Neutrophil (primary cell): ENCODE measurements at regions not wholly inside any gene's neighbourhood (a gene's known extent, or its start where the extent isn't known, plus 50 kb on each side); places are given as distances from the start of the nearest gene placed in this dataset.

ENCODE experiments used
- H3K27ac ChIP-seq: fragments of 200-600 bp; sonication (generic); 2 replicates; pipeline ENCODE4 v1.5.1; 2016; ENCODE audit warnings: mild to moderate bottlenecking, moderate library complexity
- H3K27me3 ChIP-seq: fragments of 200-600 bp; sonication (generic); 2 replicates; pipeline ENCODE4 v1.6.0; 2016; ENCODE audit warnings: mild to moderate bottlenecking
- H3K36me3 ChIP-seq: fragments of 200-600 bp; sonication (generic); 2 replicates; pipeline ENCODE4 v1.5.1; 2017
- H3K4me1 ChIP-seq, 2 experiments: fragments of 200-600 bp in 1 of 2; sonication (generic) in 1 of 2; 1 replicate in 1 of 2; 2 replicates in 1 of 2; pipeline versions ENCODE4 v1.5.1 to v1.6.1; 2013 to 2016; ENCODE audit warnings: low read depth in 1 of 2, low read length in 1 of 2, mild to moderate bottlenecking in 1 of 2, moderate library complexity in 1 of 2; ENCODE audit not compliant: control insufficient read depth in 1 of 2, insufficient read depth in 1 of 2
- H3K4me3 ChIP-seq, 2 experiments: fragments of 200-600 bp in 1 of 2; sonication (generic) in 1 of 2; 1 replicate in 1 of 2; 2 replicates in 1 of 2; pipeline ENCODE4 v1.5.1; 2013 to 2016; ENCODE audit warnings: low read depth in 1 of 2, low read length in 1 of 2, mild to moderate bottlenecking in 1 of 2, moderate library complexity in 1 of 2
- H3K9me3 ChIP-seq: fragments of 200-600 bp; sonication (generic); 2 replicates; pipeline ENCODE4 v1.5.1; 2016
- TF ChIP-seq, protein P1 (sequence below): fragments of 200-600 bp; sonication (generic); IDR thresholded peaks from 2 replicates; pipeline ENCODE4 v1.5.1; 2016; ENCODE audit warnings: antibody characterized with exemption

DNA sequence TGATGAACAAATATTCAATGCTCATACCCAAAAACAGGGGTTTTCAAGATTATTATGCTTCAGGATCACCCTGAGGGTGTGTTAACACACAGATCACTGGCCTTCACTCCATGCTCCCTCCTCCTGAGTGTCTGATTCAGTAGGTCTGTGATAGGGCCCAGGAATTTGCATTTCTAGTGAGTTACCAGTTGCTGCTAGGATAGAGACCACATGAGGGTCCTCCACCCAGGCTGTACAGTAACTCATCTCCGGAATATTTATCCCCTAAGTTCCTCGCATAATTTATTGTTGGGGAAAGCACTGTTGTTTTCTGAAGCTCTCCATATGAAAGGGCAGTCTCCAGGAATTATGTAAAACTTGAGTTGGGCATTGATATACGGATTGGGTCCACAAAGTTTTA is 1106.6 kb upstream of the B3GALT2 start:
- Histone ChIP-seq H3K27me3 (no peaks in the 10 kb centered on the region), H3K36me3 (no peaks in the 10 kb centered on the region), H3K4me1 (no peaks in the 10 kb centered on the region), H3K27ac (no peak overlapping the region), H3K9me3 (no peaks in the 10 kb centered on the region), H3K4me3 (no peak overlapping the region)
- TF ChIP-seq, protein P1, sequence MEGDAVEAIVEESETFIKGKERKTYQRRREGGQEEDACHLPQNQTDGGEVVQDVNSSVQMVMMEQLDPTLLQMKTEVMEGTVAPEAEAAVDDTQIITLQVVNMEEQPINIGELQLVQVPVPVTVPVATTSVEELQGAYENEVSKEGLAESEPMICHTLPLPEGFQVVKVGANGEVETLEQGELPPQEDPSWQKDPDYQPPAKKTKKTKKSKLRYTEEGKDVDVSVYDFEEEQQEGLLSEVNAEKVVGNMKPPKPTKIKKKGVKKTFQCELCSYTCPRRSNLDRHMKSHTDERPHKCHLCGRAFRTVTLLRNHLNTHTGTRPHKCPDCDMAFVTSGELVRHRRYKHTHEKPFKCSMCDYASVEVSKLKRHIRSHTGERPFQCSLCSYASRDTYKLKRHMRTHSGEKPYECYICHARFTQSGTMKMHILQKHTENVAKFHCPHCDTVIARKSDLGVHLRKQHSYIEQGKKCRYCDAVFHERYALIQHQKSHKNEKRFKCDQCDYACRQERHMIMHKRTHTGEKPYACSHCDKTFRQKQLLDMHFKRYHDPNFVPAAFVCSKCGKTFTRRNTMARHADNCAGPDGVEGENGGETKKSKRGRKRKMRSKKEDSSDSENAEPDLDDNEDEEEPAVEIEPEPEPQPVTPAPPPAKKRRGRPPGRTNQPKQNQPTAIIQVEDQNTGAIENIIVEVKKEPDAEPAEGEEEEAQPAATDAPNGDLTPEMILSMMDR = no peak

DNA sequence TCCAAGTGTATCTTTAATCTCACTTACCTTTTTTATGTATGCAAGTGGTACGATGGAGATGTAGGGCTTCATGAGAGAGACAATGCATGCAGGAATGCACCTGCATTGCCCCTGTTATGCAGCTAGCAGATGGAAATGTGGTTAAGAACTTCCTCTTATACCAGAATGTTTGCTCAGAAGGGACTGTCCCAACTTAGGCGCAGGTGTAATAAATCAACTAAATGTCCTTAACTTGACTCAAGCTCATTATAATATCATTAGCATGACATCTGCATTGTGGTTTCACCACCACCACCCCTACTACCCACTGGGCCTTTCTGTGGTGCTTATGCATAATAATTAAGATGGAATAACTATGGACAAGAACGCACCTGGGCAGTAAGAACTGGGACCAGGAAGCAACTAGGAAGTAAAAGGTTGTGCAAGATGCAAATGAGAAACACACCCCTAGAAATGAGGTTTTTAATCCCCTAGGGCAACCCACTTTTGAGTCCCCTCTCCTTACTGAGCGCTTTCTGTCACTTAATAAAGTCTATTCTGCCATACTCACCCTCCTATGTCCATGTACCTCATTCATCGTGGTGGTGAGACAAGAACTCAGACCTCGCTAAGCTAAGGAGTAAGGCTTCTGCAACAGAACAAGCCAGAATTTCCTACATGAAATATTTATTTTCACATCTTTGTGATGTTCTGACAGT is 1103.3 kb upstream of the B3GALT2 start:
- Histone ChIP-seq H3K4me1 (no peaks in the 10 kb centered on the region), H3K27ac (no peak overlapping the region), H3K9me3 (no peaks in the 10 kb centered on the region), H3K27me3 (no peaks in the 10 kb centered on the region), H3K36me3 (no peaks in the 10 kb centered on the region), H3K4me3 (no peak overlapping the region)
- TF ChIP-seq, protein P1 = no peak

GRCh38 chr1:194288238-194288637 is 1101.8 kb upstream of the B3GALT2 start:
- Histone ChIP-seq H3K36me3 (no peaks in the 10 kb centered on the region), H3K9me3 (no peaks in the 10 kb centered on the region), H3K27me3 (no peaks in the 10 kb centered on the region), H3K4me1 (no peaks in the 10 kb centered on the region), H3K4me3 (no peak overlapping the region), H3K27ac (no peak overlapping the region)
- TF ChIP-seq, protein P1 = no peak

DNA sequence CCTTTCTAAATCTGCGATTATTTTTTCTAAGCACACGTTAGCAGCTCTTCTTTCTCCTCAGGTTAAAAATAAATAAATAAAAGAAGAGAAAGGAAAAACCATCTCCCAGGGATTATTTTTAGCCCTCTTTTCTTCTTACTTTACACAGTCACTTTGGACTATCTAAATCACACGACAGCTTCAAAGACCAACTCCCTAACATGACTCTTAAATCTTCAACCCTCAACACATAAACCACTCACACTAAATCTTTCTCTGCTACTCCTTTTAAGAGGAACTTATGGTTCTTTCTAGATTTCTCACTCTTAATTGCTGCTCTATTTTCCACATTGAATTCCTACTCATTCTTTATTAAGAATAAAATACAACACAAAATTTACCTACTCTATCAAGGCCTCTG is 1095.0 kb upstream of the B3GALT2 start:
- no peak overlapping the region for H3K4me3 ChIP-seq
- TF ChIP-seq, protein P1 = no peak
- H3K36me3 ChIP-seq = no peaks in the 10 kb centered on the region
- no peak overlapping the region for H3K27ac ChIP-seq
- H3K9me3 ChIP-seq = no peaks in the 10 kb centered on the region
- H3K27me3 ChIP-seq = no peaks in the 10 kb centered on the region
- H3K4me1 ChIP-seq = no peaks in the 10 kb centered on the region

DNA sequence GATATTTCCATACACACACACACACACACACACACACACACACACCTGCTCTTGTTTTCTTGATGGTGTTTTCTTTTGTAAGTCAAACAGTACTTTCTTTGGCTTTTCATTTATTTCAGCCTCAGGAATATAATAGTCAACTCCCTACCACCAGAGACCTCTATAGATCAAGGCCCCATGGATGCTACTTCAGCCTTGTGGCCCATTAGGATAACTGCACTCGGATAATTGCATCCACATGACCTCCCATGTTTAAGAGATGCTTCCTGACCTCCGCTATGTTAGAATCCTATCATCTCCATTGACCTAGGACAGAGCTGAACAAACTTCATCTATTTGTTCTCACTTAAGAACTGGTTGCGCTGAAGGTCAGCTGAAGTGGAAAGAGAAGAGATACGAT is 1094.0 kb upstream of the B3GALT2 start:
- Histone ChIP-seq H3K4me1 (no peaks in the 10 kb centered on the region), H3K27me3 (no peaks in the 10 kb centered on the region), H3K9me3 (no peaks in the 10 kb centered on the region), H3K27ac (no peak overlapping the region), H3K4me3 (no peak overlapping the region), H3K36me3 (no peaks in the 10 kb centered on the region)
- TF ChIP-seq, protein P1 = no peak
